Vagina (tissue), 2 donors: ENCODE measurements at regions not wholly inside any gene's neighbourhood (a gene's known extent, or its start where the extent isn't known, plus 50 kb on each side); places are given as distances from the start of the nearest gene placed in this dataset.

Source experiments
- CTCF ChIP-seq, 3 experiments: fragments of 450-650 bp in 2 of 3; fragments of 200-600 bp in 1 of 3; sonication (generic) in 1 of 3; IDR thresholded peaks; one replicate each; pipeline ENCODE4 v1.5.1; 2017 to 2019; ENCODE audit warnings: antibody characterized with exemption in 3 of 3, mild to moderate bottlenecking in 2 of 3, moderate library complexity in 2 of 3
- POLR2A ChIP-seq, 2 donors: fragments of 450-650 bp; IDR thresholded peaks; one replicate each; pipeline ENCODE4 v1.6.1; 2017; ENCODE audit warnings: antibody characterized with exemption in 2 of 2, mild to moderate bottlenecking in 2 of 2, moderate library complexity in 2 of 2
- POLR2AphosphoS5 ChIP-seq, 2 donors: sonication (generic); formaldehyde crosslinking; IDR thresholded peaks; one replicate each; pipeline ENCODE4 v1.9.0; 2017; ENCODE audit warnings: antibody characterized with exemption in 2 of 2, mild to moderate bottlenecking in 2 of 2, low read depth in 1 of 2; ENCODE audit not compliant: insufficient read depth in 1 of 2

- TF ChIP-seq CTCF (IDR thresholded peaks at IDR 0.05) (no peak), POLR2A (IDR thresholded peaks at IDR 0.05) (no peak), POLR2AphosphoS5 (IDR thresholded peaks at IDR 0.05; ENCODE audit: insufficient read depth in 1 of 2, low read depth in 1 of 2) (no peak)
Observed at GRCh38 chr2:88870267-88870839, 178.9 kb downstream of the RPIA start.
